Stimulated activated effector memory CD8-positive, alpha-beta T cell treated with anti-CD3 and anti-CD28 coated beads, Interleukin-12 subunit alpha, Interleukin-12 subunit beta, amount 100 ng/mL, for 72 hours (primary cell): ENCODE measurements at regions not wholly inside any gene's neighbourhood (a gene's known extent, or its start where the extent isn't known, plus 50 kb on each side); places are given as distances from the start of the nearest gene placed in this dataset.
A peak's percentile ranks its signal among the peaks of the same experiment; 100 is the strongest.
"Not testable (repeated sequence)": the region's sequence is repeated elsewhere in the genome, so short reads cannot be mapped to it uniquely, and the experiment has no call there.

Source experiments
- ATAC-seq: fragments of 150-1000 bp; cut with Tn5 transposase; 2 replicates; pipeline ENCODE4 v1.10.0; 2021
- DNase-seq, 2 donors: peaks; one replicate each; pipeline ENCODE4 v3.0.0; 2021 to 2022; ENCODE audit warnings: low spot score in 2 of 2
- H3K27ac Mint-ChIP-seq: one replicate; pipeline ENCODE4 v1.8.0; 2022; ENCODE audit warnings: mild to moderate bottlenecking, mixed read lengths
- H3K36me3 Mint-ChIP-seq: one replicate; pipeline ENCODE4 v1.8.0; 2022; ENCODE audit warnings: mild to moderate bottlenecking, mixed read lengths
- H3K4me1 Mint-ChIP-seq: one replicate; pipeline ENCODE4 v1.8.0; 2022; ENCODE audit warnings: mixed read lengths
- H3K4me3 Mint-ChIP-seq: one replicate; pipeline ENCODE4 v1.8.0; 2022; ENCODE audit warnings: mild to moderate bottlenecking, mixed read lengths
- H3K9me3 Mint-ChIP-seq: one replicate; pipeline ENCODE4 v1.8.0; 2022; ENCODE audit warnings: mixed read lengths

DNA sequence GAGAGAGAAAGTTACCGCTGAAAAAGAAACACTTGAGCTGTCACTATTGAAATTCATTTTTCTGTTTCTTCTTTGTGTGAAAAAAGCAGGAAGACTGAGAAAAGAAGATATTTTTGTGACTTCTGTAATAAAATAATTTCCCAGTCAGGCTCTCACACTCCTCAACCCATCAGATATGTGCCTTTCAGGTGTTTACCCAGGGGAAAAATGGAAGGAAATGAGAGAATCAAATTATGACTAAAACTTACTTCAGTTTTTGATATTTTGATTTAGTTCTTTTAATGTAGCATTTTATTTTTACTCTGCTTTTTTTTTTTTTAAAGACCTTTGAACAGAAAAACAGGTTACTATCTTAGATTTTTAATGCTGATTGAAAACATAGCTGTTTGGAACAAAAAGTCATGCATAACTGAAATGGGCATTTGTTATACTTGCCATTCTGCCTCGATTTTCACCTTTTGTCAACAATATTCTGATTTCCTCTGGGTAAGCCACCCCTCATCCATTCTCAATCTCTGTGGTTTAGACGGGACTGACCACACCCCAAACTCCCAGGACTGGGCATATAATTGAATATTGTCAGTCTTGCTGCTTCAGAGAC is 133.2 kb upstream of the KRR1 start:
- Mint-ChIP-seq H3K4me3 (no peak overlapping the region), H3K9me3 (no peaks in the 10 kb centered on the region), H3K27ac (no peak overlapping the region), H3K4me1 (peaks cover 23% of the 10 kb centered on the region), H3K36me3 (peaks cover 6% of the 10 kb centered on the region)
- ATAC-seq (no peak), DNase-seq (no peak)

DNA sequence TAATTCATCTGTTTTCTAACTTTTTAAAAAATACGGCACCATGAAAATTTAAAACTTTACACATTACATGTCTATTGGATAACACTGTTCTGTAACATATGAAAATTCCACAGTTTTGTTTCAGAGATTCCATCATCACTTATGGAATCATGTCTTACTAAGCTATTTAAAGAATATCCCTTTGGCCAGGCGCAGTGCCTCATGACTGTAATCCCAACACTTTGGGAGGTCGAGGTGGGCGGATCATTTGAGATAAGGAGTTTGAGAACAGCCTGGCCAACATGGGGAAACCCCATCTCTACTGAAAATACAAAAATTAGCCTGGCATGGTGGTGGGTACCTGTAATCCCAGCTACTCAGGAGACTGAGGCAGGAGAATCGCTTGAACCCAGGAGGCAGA is 131.7 kb upstream of the KRR1 start:
- H3K9me3 Mint-ChIP-seq, H3K36me3 Mint-ChIP-seq, DNase-seq, H3K4me3 Mint-ChIP-seq, ATAC-seq, H3K27ac Mint-ChIP-seq: not testable (repeated sequence)
- H3K4me1 Mint-ChIP-seq = peaks cover 23% of the 10 kb centered on the region

DNA sequence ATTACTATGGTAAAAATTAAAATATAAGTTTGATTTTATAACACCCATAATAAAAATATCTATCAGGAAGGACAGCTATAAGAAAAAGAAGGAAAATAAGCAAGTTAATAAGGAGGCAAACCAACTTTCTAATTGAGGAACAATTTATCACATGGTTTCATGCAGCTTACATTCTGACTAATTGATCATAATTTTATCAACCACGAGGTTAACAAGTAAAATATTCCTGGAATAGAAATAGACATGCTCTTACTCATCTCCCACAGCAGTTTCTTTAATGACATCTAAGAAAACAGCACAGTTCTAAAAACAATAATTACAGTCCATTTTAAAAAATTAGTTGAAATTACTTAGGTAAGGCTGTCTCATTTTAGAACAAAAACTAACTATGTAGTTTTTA is 130.8 kb upstream of the KRR1 start:
- DNase-seq (no peak), ATAC-seq (peak; percentile 66)
- H3K36me3 Mint-ChIP-seq = peaks cover 6% of the 10 kb centered on the region
- peaks cover 23% of the 10 kb centered on the region for H3K4me1 Mint-ChIP-seq
- peak overlapping the region; percentile 17 for H3K4me3 Mint-ChIP-seq
- H3K9me3 Mint-ChIP-seq = no peaks in the 10 kb centered on the region
- peak overlapping the region; percentile 20 for H3K27ac Mint-ChIP-seq

DNA sequence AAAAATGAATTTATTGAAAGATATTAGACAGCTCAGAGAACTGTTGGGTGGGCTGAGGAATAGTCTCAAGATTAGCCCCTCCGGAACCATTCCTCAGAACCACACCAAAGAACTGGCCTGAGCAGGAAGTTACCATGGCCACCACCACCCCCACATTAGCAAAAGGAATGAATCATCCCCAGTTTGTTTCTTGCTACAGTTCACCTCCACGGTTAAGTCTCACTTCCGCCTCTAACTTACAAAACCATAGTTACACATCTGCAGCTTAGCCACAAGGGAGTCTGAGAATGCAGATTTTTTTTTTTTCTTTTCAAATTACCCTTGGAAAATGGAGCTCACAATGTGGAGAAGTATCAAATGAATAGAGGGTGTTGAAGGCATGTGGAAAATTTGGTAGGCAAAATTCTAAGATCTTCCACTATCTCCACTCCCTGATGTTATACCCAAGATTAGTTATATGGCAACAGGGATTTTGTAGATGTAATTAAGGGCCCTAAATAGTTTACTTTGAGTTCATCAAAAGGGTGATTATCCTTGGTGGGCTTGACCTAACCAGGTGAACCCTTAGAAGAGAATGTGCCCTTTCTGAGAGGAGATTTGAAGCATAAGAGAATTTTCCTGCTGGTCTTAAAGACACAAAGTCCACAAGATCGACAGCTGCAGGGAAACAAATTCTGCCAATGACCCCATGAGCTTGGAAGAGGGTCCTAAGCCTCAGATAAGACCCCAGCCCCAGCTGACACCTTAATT is 129.8 kb upstream of the KRR1 start:
- peak overlapping the region; percentile 3 for H3K4me3 Mint-ChIP-seq
- ATAC-seq (peak; percentile 98), DNase-seq (peak; percentile 28 to 78)
- peaks cover 30% of the 10 kb centered on the region for H3K4me1 Mint-ChIP-seq
- H3K9me3 Mint-ChIP-seq = no peaks in the 10 kb centered on the region
- H3K36me3 Mint-ChIP-seq = peaks cover 6% of the 10 kb centered on the region
- H3K27ac Mint-ChIP-seq = peak overlapping the region; percentile 20

DNA sequence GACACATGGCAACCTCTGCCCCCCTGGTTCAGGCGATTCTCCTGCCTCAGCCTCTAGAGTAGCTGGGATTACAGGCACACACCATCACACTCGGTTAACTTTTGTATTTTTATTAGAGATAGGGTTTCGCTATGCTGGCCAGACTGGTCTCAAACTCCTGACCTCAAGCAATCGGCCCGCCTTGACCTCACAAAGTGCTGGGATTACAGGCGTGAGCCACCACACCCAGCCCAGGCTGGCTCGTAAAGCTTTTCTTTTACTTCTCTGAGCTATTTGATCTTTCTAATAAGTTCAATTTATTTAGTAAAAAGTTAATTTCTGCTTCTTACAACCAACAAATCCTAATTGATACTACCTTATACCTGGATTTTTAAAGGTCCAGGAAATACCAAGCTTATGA is 127.4 kb upstream of the KRR1 start:
- Mint-ChIP-seq H3K9me3 (no peaks in the 10 kb centered on the region), H3K27ac (no peak overlapping the region), H3K36me3 (peaks cover 6% of the 10 kb centered on the region), H3K4me3 (no peak overlapping the region), H3K4me1 (peaks cover 50% of the 10 kb centered on the region)
- DNase-seq = no peak
- ATAC-seq = no peak

DNA sequence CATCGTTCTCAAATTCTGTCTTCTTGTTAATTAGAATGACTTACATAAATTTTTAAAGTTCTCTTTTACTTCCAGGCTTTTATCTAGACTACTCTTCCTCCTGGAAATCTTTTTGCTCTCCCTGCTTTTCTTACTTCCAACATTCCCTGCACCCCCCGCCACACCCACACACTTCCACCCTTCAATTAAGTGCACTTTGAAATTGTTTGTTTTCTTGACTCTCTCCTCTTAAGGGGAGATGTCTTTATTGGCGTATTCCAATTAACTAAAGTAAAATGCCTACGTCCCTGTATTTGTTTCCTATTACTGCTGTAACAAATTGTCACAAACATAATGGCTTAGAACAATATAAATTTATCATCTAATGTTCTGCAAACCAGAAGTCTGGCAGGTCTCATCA is 125.2 kb upstream of the KRR1 start:
- ATAC-seq = no peak
- Mint-ChIP-seq H3K27ac (no peak overlapping the region), H3K36me3 (peaks cover 6% of the 10 kb centered on the region), H3K9me3 (no peaks in the 10 kb centered on the region), H3K4me1 (peaks cover 41% of the 10 kb centered on the region), H3K4me3 (peak overlapping the region; percentile 3)
- no peak for DNase-seq

DNA sequence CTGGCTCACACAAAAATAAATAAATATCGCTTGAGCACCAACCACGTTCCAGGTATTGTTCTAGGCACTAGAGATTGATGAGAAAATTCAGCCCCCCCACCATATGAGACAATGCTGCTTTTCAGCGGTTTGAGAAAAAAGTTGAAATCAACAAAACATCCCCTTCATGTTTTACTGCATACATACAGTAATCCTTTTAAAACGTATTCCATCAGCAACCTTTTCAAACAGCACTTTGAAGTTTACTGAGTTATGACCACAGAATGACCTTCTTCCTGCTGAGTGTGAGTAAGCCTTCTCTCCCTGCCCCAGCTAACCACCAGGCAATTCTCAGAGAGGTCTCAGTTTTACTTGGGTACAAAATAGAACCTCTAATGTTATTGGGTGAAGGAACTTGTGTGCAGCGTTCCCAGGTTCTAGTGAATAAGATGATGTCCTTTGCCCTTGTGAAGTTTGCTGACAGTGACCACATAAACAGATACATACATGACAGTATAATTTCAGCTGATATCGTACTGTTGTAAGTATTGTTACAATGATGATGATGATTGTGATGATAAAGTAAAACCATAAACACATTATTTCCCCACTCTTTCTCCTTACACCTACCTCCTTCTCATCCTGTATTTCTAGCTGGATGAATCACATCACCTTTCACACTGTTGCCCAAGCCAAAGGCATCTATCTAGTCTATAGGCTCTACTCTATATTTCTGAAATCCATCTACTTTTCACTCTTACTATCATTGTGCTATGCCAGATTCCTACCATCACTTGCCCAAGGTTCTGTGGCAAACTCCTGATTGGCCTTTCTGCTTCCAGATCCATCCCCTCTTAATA is 124.4 kb upstream of the KRR1 start:
- DNase-seq = no peak
- Mint-ChIP-seq H3K27ac (peak overlapping the region; percentile 1), H3K4me3 (peak overlapping the region; percentile 3), H3K9me3 (no peaks in the 10 kb centered on the region), H3K36me3 (peaks cover under 1% of the 10 kb centered on the region), H3K4me1 (peaks cover 34% of the 10 kb centered on the region)
- ATAC-seq = peak; percentile 99

DNA sequence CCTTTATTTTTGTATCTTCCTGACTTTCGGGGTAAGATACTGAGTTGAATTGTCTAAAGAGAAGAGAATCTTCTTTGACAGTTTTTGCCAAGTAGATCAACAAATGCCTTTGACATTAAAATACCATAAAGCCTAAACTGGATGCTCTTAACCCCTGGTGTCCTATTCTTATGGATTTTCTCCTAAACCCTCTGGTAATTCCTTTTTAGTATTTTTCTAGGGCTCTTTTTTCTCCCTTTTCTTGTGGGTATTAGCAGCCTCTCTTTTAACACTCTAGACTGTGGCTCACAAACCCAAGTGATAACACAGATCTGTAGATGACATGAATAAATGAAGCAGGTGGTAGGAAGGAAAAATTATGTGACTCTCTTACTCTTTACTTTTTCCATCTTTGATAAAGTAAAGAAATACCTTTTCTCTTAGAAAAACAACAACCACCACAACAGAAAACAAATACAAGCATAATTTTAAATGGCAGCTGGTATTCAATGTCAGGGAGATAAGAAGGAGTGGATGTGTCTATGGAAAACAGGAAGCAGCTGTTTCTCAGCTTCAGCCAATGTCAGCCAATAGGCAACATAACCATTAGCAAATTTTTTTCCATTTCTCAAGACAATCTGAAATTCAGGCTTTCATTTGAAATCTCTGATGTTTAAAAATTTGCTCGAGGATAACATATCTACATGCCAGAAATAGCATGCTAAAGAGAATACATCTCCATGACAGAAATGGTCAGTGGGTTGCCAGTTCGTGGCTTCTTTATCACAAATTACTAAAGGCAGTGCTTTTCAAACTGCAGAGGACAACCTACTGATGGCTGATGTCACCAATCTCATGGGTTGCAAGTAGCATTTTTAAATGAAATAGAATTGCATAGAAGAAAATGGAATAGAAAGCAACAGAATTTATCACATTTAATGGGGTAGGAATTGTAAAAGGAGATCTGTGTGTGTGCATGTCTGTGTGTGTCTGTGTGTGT is 123.1 kb upstream of the KRR1 start:
- Mint-ChIP-seq H3K4me1 (peaks cover 27% of the 10 kb centered on the region), H3K4me3 (no peak overlapping the region), H3K36me3 (no peaks in the 10 kb centered on the region), H3K9me3 (no peaks in the 10 kb centered on the region), H3K27ac (no peak overlapping the region)
- ATAC-seq (no peak), DNase-seq (no peak)

DNA sequence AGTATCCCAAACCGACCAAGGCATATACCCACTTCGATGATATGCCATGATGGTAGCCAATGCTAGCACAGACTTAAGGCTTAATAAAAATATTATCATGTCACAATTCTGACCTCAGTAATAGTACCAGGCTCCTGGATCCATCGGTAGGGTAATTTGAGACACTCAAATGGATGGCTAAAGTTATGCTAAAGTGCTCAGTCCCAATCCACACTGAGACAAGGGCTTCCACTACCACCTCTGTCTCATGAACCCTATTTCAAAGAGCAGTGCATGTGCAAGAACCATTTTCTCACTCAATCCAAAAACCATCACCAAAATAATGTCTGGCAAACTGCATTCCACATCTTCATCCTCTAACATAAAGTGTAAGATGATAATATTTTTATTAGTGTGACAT is 122.4 kb upstream of the KRR1 start:
- ATAC-seq (no peak), DNase-seq (no peak)
- H3K27ac Mint-ChIP-seq = no peak overlapping the region
- H3K4me3 Mint-ChIP-seq = no peak overlapping the region
- no peaks in the 10 kb centered on the region for H3K36me3 Mint-ChIP-seq
- peaks cover 27% of the 10 kb centered on the region for H3K4me1 Mint-ChIP-seq
- H3K9me3 Mint-ChIP-seq = no peaks in the 10 kb centered on the region

DNA sequence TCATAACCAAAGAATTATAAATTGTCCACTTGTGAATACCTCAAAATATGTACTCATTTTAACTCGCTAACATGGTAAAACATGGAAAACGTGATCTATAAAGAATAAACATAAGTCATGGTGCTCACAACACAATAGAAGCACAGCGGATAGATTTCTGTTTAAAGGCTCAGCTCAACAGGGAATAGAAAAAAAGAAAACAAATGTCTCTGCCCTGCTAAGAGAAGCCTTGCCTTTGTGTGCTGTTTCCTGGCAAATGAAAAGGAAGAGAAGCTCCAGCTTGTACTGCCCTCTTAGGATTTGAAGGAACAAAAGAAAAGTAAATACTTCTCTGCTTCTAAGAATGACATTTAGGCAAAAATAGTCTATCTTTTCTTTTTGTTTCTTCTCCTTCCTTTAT is 121.0 kb upstream of the KRR1 start:
- Mint-ChIP-seq H3K9me3 (no peaks in the 10 kb centered on the region), H3K27ac (no peak overlapping the region), H3K4me1 (peaks cover 27% of the 10 kb centered on the region), H3K4me3 (no peak overlapping the region), H3K36me3 (no peaks in the 10 kb centered on the region)
- no peak for DNase-seq
- ATAC-seq = no peak

DNA sequence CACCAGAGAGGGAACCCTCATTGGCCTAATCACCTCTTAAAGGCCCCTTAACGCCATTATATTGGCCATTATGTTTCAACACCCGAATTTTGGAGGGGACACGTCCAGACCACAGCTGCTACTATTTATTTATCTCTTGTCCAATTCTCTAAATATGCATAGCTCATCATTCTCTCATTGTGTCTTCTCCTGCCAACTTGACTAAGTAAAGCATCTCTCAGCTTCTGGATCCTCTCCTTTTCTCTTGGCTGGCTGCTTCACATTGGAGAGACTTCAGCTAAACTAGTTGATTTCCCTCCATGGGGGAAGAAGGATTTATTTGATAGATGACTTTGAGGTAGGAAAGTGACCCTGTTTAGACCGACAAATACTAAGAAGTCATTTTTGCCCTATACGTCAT is 120.4 kb upstream of the KRR1 start:
- H3K4me3 Mint-ChIP-seq = no peak overlapping the region
- H3K27ac Mint-ChIP-seq = no peak overlapping the region
- peaks cover 26% of the 10 kb centered on the region for H3K4me1 Mint-ChIP-seq
- DNase-seq = no peak
- H3K9me3 Mint-ChIP-seq = no peaks in the 10 kb centered on the region
- ATAC-seq = no peak
- no peaks in the 10 kb centered on the region for H3K36me3 Mint-ChIP-seq

DNA sequence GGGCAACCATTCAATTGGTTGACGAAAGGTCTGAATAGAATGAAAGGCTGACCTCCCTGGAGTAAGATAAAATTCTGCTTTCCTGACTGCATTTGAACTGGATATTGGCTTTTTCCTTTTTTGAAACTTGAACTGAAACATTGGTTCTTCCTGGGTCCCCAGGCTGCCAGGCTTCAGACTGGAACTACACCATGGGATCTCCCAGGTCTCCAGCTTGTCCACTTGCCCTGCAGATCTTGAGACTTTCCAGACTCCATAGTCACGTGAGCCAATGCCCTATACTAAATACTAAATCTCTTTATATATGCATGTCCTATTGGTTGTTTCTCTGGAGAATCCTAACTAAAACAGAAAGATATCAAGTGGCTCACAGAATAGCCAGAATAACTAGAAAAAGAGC is 118.7 kb upstream of the KRR1 start:
- ATAC-seq (no peak), DNase-seq (no peak)
- H3K36me3 Mint-ChIP-seq = no peaks in the 10 kb centered on the region
- no peak overlapping the region for H3K27ac Mint-ChIP-seq
- H3K9me3 Mint-ChIP-seq = no peaks in the 10 kb centered on the region
- peaks cover 9% of the 10 kb centered on the region for H3K4me1 Mint-ChIP-seq
- H3K4me3 Mint-ChIP-seq = no peak overlapping the region

DNA sequence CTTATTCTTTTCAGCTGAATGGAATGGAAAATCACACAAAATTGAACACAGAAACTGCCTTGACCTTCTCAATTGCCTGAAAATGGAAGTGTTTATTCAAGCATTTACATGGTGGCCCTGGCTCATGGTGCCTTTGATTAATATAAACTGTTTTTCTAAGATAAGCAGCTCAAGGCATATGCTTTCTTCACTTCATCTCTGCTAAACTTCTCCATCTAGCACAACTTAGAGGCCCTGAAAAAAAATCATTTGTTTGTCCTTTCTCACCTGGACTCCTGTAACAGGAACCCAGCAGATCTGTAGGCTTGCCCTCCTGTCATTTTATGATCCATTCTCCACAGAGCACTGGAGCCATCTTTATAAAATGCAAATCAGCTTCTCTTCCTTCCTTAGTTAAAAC is 117.5 kb upstream of the KRR1 start:
- H3K4me3 Mint-ChIP-seq = no peak overlapping the region
- no peaks in the 10 kb centered on the region for H3K4me1 Mint-ChIP-seq
- no peaks in the 10 kb centered on the region for H3K9me3 Mint-ChIP-seq
- DNase-seq (no peak), ATAC-seq (no peak)
- H3K36me3 Mint-ChIP-seq = no peaks in the 10 kb centered on the region
- no peak overlapping the region for H3K27ac Mint-ChIP-seq

DNA sequence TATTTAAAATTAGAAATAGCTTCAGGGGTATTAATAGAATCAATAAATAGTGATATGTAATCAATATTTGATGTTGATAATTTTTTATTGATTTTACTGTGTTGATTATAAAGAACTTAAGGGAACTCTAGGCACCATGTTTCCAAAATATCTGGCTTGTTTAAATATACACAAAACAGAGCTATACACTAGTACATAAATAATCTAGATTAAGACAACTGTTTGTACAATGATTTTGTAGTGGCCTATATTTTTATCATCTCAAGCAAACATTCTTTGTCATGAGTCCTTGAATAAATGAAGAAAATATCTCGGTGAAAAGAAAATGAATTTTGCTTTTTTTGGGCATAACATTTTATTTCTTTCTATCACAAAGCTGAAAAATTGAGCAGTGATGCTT is 117.1 kb upstream of the KRR1 start:
- DNase-seq (no peak), ATAC-seq (no peak)
- H3K9me3 Mint-ChIP-seq = no peaks in the 10 kb centered on the region
- H3K36me3 Mint-ChIP-seq = no peaks in the 10 kb centered on the region
- H3K27ac Mint-ChIP-seq = no peak overlapping the region
- H3K4me1 Mint-ChIP-seq = no peaks in the 10 kb centered on the region
- H3K4me3 Mint-ChIP-seq = no peak overlapping the region

DNA sequence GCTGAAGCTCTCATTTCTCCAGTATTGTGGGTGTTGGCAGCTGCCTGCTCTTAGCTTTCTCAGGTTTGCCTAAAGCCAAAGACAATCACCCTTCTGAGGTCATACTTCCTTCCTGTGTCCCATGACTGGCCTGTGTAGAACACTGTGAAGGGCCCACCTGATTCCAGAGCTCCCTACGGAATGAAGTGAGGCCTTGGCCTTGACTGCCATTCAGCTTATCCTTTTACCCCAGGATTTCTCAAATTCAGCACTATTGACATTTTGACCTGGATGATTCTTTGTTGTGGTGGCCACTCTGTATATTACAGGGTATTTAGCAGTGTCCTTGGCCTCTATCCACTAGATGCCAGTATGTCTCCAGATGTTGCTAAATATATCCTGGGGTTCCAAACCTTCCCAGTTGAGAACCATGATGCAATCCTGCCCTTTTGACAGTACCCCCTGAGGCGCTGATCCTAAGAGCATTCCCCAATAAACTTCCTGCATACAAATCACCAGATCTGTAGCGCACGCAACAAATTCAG is 112.3 kb upstream of the KRR1 start:
- peaks cover 3% of the 10 kb centered on the region for H3K9me3 Mint-ChIP-seq
- H3K36me3 Mint-ChIP-seq = no peaks in the 10 kb centered on the region
- no peak overlapping the region for H3K27ac Mint-ChIP-seq
- no peak overlapping the region for H3K4me3 Mint-ChIP-seq
- no peaks in the 10 kb centered on the region for H3K4me1 Mint-ChIP-seq
- DNase-seq (no peak), ATAC-seq (peak; percentile 45)
